Heart right ventricle (tissue), 16 donors: ENCODE measurements at regions not wholly inside any gene's neighbourhood (a gene's known extent, or its start where the extent isn't known, plus 50 kb on each side); places are given as distances from the start of the nearest gene placed in this dataset.

Source experiments
- ATAC-seq, 8 donors: fragments of 200-7000 bp; cut with Tn5 transposase; one replicate each; pipeline ENCODE4 v1.9.1; 2020; ENCODE audit warnings: mild to moderate bottlenecking in 8 of 8, moderate library complexity in 8 of 8, moderate number of reproducible peaks in 1 of 8
- DNase-seq, 2 donors: peaks; one replicate each; pipeline ENCODE4 v3.0.0-alpha.2; 2020
- H3K27ac ChIP-seq, 10 donors: fragments of 200-600 bp; sonication (generic) in 2 of 10; one replicate each; pipeline versions ENCODE4 v1.5.0 to v1.8.0; 2020 to 2022; ENCODE audit warnings: mild to moderate bottlenecking in 3 of 10
- H3K27me3 ChIP-seq, 7 donors: fragments of 200-600 bp; one replicate each; pipeline ENCODE4 v1.8.0; 2021 to 2022; ENCODE audit warnings: mild to moderate bottlenecking in 2 of 7
- H3K36me3 ChIP-seq, 9 donors: fragments of 200-600 bp; sonication (generic) in 1 of 9; one replicate each; pipeline versions ENCODE4 v1.5.0 to v1.8.0; 2020 to 2022; ENCODE audit warnings: mild to moderate bottlenecking in 2 of 9
- H3K4me1 ChIP-seq, 9 donors: fragments of 200-600 bp; sonication (generic) in 1 of 9; one replicate each; pipeline versions ENCODE4 v1.5.0 to v1.8.0; 2020 to 2022; ENCODE audit warnings: mild to moderate bottlenecking in 4 of 9
- H3K4me3 ChIP-seq, 10 donors: fragments of 200-600 bp; sonication (generic) in 2 of 10; one replicate each; pipeline versions ENCODE4 v1.5.0 to v1.8.0; 2020 to 2022; ENCODE audit warnings: mild to moderate bottlenecking in 7 of 10, moderate library complexity in 2 of 10
- H3K9me3 ChIP-seq, 11 donors: fragments of 200-600 bp in 10 of 11; sonication (generic) in 2 of 11; one replicate each; pipeline versions ENCODE4 v1.5.0 to v1.8.0; 2013 to 2022; ENCODE audit warnings: mild to moderate bottlenecking in 2 of 11, control low read depth in 1 of 11, moderate library complexity in 1 of 11
- CTCF ChIP-seq, 9 donors: fragments of 200-600 bp; sonication (generic) in 2 of 9; IDR thresholded peaks; one replicate each; pipeline versions ENCODE4 v1.5.0 to v1.8.0; 2021 to 2022; ENCODE audit warnings: antibody characterized with exemption in 9 of 9, mild to moderate bottlenecking in 5 of 9, moderate library complexity in 1 of 9
- whole genome bisulfite sequencing, 2 donors: extraction: QIAGEN DNeasy Blood & Tissue Kit; methylation state at CpG; one replicate each; pipeline ENCODE4 v1.1.7; 2013; ENCODE audit warnings: inconsistent platforms in 1 of 2; 5-methylcytosine and 5-hydroxymethylcytosine counted together
- intact Hi-C, 10 donors: fragments of 100-400 bp; cut with DNase I; formaldehyde crosslinking; loops; one replicate each; pipeline versions ENCODE4 v1.11.1 to v1.14.2; 2022
- donor health status: Arrhythmogenic right ventricular cardiomyopathy.
- donor health status: ischemic (EF 13 %, LVEDD 7.1; RV severe dilation, severe dysfunction).
- donor health status: healthy with polysubstance abuse.
- donor health status: DM: no; HTN: yes; CAD: no.
- donor health status: DM: no; HTN: no; CAD: no.
- donor health status: ischemic (EF 25% LVEDD 6.9; RV normal size, moderate dysfunction).
- donor health status: ischemic (EF 25% LVEDD 5.7; RV mildly dilated, moderate dysfunction).
- donor health status: healthy.
- donor health status: DM: yes; HTN: yes; CAD: no.
- donor health status: Ischemic cardiomyopathy.
- donor health status: ischemic (EF 35%, LVEDD 5.7; RV mildly dilated, moderate dysfunction).
- donor health status: nonischemic (EF 11% LVEDD 7.7; RV severe dilation, severe dysfunction).
- donor health status: DM: yes; HTN: yes; CAD: no.
- donor health status: PGD.
- donor health status: ischemic (EF 29% LVEDD 5.4; RV normal size, mild dysfunction).
- donor health status: nonischemic (EF 23%, LVEDD 6.1; RV moderate dilation, normal function).

GRCh38 chr1:214116258-214116657 lies 128.5 kb downstream of the PROX1 start:
- WGBS, 2 donors = 69 to 82% methylated on average over 3 of the region's 3 CpGs
- Histone ChIP-seq H3K36me3 (no peaks in the 10 kb centered on the region), H3K9me3 (peaks cover 0 to 22% (median 12%) of the 10 kb centered on the region in 11 donors), H3K27ac (no peak overlapping the region), H3K4me1 (peaks cover 0 to 6% (median 0%) of the 10 kb centered on the region in 9 donors), H3K4me3 (no peak overlapping the region), H3K27me3 (no peaks in the 10 kb centered on the region)
- no peak for TF ChIP-seq CTCF (IDR thresholded peaks at IDR 0.05)
- ATAC-seq (no peak), DNase-seq (no peak)
- intact Hi-C loops = loop anchor here in 1 of 10 donors (5.0 kb wide), 1 partner anchor 129 kb away; the partner anchor contains the start of gene PROX1

GRCh38 chr1:214117780-214118179 lies 130.0 kb downstream of the PROX1 start:
- Histone ChIP-seq H3K4me1 (peaks cover 0 to under 1% (median 0%) of the 10 kb centered on the region in 9 donors), H3K9me3 (peaks cover 0 to 22% (median 12%) of the 10 kb centered on the region in 11 donors), H3K36me3 (no peaks in the 10 kb centered on the region), H3K27me3 (no peaks in the 10 kb centered on the region), H3K4me3 (no peak overlapping the region), H3K27ac (no peak overlapping the region)
- no peak for TF ChIP-seq CTCF (IDR thresholded peaks at IDR 0.05)
- ATAC-seq (no peak), DNase-seq (no peak)
- WGBS, 2 donors = 89 to 92% methylated on average over 2 of the region's 2 CpGs
- intact Hi-C loops = loop anchor here in 1 of 10 donors (5.0 kb wide), 1 partner anchor 130 kb away; the partner anchor contains the start of gene PROX1

GRCh38 chr1:214120191-214120590 lies 132.4 kb downstream of the PROX1 start:
- peaks cover 0 to 7% (median 0%) of the 10 kb centered on the region in 9 donors for H3K4me1 ChIP-seq
- no peaks in the 10 kb centered on the region for H3K27me3 ChIP-seq
- ATAC-seq = no peak
- 23 to 32% methylated on average over 4 of the region's 4 CpGs for WGBS, 2 donors
- H3K27ac ChIP-seq = no peak overlapping the region
- no peak for TF ChIP-seq CTCF (IDR thresholded peaks at IDR 0.05)
- intact Hi-C loops = loop anchor here (5.0 to 10.0 kb wide), 16 partner anchors 88 to 998 kb away; partner anchors contain the start of gene PROX1 (in 6 of the 10)
- H3K36me3 ChIP-seq = no peaks in the 10 kb centered on the region
- DNase-seq = no peak
- no peak overlapping the region for H3K4me3 ChIP-seq
- peaks cover 0 to 22% (median 12%) of the 10 kb centered on the region in 11 donors for H3K9me3 ChIP-seq

GRCh38 chr1:214120951-214121350 lies 133.2 kb downstream of the PROX1 start:
- peaks cover 0 to 22% (median 12%) of the 10 kb centered on the region in 11 donors for H3K9me3 ChIP-seq
- intact Hi-C loops = loop anchor here (5.0 to 10.0 kb wide), 16 partner anchors 89 to 999 kb away; partner anchors contain the start of gene PROX1 (in 6 of the 10)
- ATAC-seq (no peak), DNase-seq (no peak)
- H3K4me1 ChIP-seq = peaks cover 0 to 7% (median 0%) of the 10 kb centered on the region in 9 donors
- H3K27ac ChIP-seq = no peak overlapping the region
- WGBS, 2 donors = 73% methylated on average over 6 of the region's 6 CpGs
- no peaks in the 10 kb centered on the region for H3K36me3 ChIP-seq
- no peak for TF ChIP-seq CTCF (IDR thresholded peaks at IDR 0.05)
- H3K27me3 ChIP-seq = no peaks in the 10 kb centered on the region
- no peak overlapping the region for H3K4me3 ChIP-seq
